MCF 10A (cell line): ENCODE measurements at regions not wholly inside any gene's neighbourhood (a gene's known extent, or its start where the extent isn't known, plus 50 kb on each side); places are given as distances from the start of the nearest gene placed in this dataset.

Experiments
- BruUV-seq: library from RNA; stranded (reverse); fragments of 400-500 nt; replicated peaks from 2 replicates; lab custom pipeline; 2021; lab: Mats Ljungman, UMichigan
- CTCF ChIA-PET: fragments of 300-600 bp; sonication (Branson Sonifier 250); formaldehyde crosslinking; extraction: SDS; loops from one replicate; lab custom pipeline; 2021; ENCODE audit warnings: antibody characterized with exemption, inconsistent platforms; lab: Yijun Ruan, JAX
- POLR2A ChIA-PET: fragments of 300-600, 350-650 bp; sonication (Branson Sonifier 250); formaldehyde crosslinking; extraction: SDS; loops from one replicate; lab custom pipeline; 2020; ENCODE audit warnings: antibody characterized with exemption, inconsistent platforms; lab: Yijun Ruan, JAX
- DNase-seq: peaks from one replicate; pipeline ENCODE4 v3.0.0-alpha.2; 2018; ENCODE audit not compliant: unreplicated experiment
- H3K27ac Mint-ChIP-seq: one replicate; pipeline ENCODE4 v1.8.0; 2022; ENCODE audit warnings: mild to moderate bottlenecking, low read depth, mixed read lengths; ENCODE audit not compliant: unreplicated experiment
- H3K27me3 Mint-ChIP-seq: one replicate; pipeline ENCODE4 v1.8.0; 2022; ENCODE audit warnings: mixed read lengths; ENCODE audit not compliant: insufficient read depth, unreplicated experiment
- H3K36me3 Mint-ChIP-seq: one replicate; pipeline ENCODE4 v1.8.0; 2022; ENCODE audit warnings: mild to moderate bottlenecking, moderate library complexity, mixed read lengths; ENCODE audit not compliant: insufficient read depth, unreplicated experiment
- H3K4me1 Mint-ChIP-seq: one replicate; pipeline ENCODE4 v1.8.0; 2022; ENCODE audit warnings: mixed read lengths; ENCODE audit not compliant: insufficient read depth, unreplicated experiment
- H3K4me3 Mint-ChIP-seq: one replicate; pipeline ENCODE4 v1.8.0; 2022; ENCODE audit warnings: mild to moderate bottlenecking, moderate library complexity, mixed read lengths; ENCODE audit not compliant: unreplicated experiment
- H3K9me3 Mint-ChIP-seq: one replicate; pipeline ENCODE4 v1.8.0; 2022; ENCODE audit warnings: mixed read lengths; ENCODE audit not compliant: unreplicated experiment
- CTCF ChIP-seq: fragments of 200-600 bp; IDR thresholded peaks from one replicate; pipeline ENCODE4 v1.8.0; 2022; ENCODE audit warnings: antibody characterized with exemption, mild to moderate bottlenecking; ENCODE audit not compliant: unreplicated experiment
- intact Hi-C: fragments of 100-400 bp; cut with micrococcal nuclease; formaldehyde crosslinking; loops from 2 replicates; pipeline ENCODE4 v1.14.1; 2022

GRCh38 chr16:82514262-82514661 lies 112.5 kb upstream of the CDH13 start:
- intact Hi-C loops: no loop called here
- Mint-ChIP-seq H3K27me3 (peaks cover 61% of the 10 kb centered on the region), H3K4me3 (no peak overlapping the region), H3K4me1 (no peaks in the 10 kb centered on the region), H3K36me3 (no peaks in the 10 kb centered on the region), H3K27ac (no peak overlapping the region), H3K9me3 (no peaks in the 10 kb centered on the region)
- CTCF ChIA-PET: no interaction called here
- POLR2A ChIA-PET: no interaction called here
- no TSS peak for BruUV-seq
- DNase-seq: no peak
- TF ChIP-seq CTCF: no peak

- no peaks in the 10 kb centered on the region for H3K9me3 Mint-ChIP-seq
- ChIA-PET POLR2A (no interaction called here), CTCF (interaction anchor here (0.6 to 0.7 kb wide), 2 partner anchors 594 to 637 kb away, joined by 3 to 4 read pairs; no protein-coding TSS in a partner anchor)
- no peaks in the 10 kb centered on the region for H3K4me1 Mint-ChIP-seq
- H3K27me3 Mint-ChIP-seq: peaks cover 31% of the 10 kb centered on the region
- no peak overlapping the region for H3K27ac Mint-ChIP-seq
- BruUV-seq: no TSS peak
- intact Hi-C loops: no loop called here
- no peak for TF ChIP-seq CTCF
- no peaks in the 10 kb centered on the region for H3K36me3 Mint-ChIP-seq
- no peak overlapping the region for H3K4me3 Mint-ChIP-seq
- DNase-seq: no peak
These were observed 115.9 kb upstream of the CDH13 start for GRCh38 chr16:82510789-82511305.

- Mint-ChIP-seq H3K4me3 (no peak overlapping the region), H3K9me3 (no peaks in the 10 kb centered on the region), H3K4me1 (no peaks in the 10 kb centered on the region), H3K36me3 (no peaks in the 10 kb centered on the region), H3K27me3 (peaks cover 30% of the 10 kb centered on the region), H3K27ac (no peak overlapping the region)
- ChIA-PET POLR2A (interaction anchor here (0.6 kb wide), 1 partner anchor 677 kb away, joined by 3 read pairs; no protein-coding TSS in a partner anchor), CTCF (interaction anchor here (0.6 kb wide), 1 partner anchor 279 kb away, joined by 7 read pairs; no protein-coding TSS in a partner anchor)
- intact Hi-C loops: no loop called here
- no peak for TF ChIP-seq CTCF
- BruUV-seq: no TSS peak
- no peak for DNase-seq
These were observed 116.9 kb upstream of the CDH13 start for GRCh38 chr16:82509691-82510430.

GRCh38 chr16:82506692-82507670 lies 119.8 kb upstream of the CDH13 start:
- Mint-ChIP-seq H3K4me3 (no peak overlapping the region), H3K9me3 (no peaks in the 10 kb centered on the region), H3K36me3 (no peaks in the 10 kb centered on the region), H3K27ac (no peak overlapping the region), H3K27me3 (peaks cover 33% of the 10 kb centered on the region), H3K4me1 (no peaks in the 10 kb centered on the region)
- no peak for TF ChIP-seq CTCF
- ChIA-PET CTCF (interaction anchor here (0.6 kb wide), 1 partner anchor 118 kb away, joined by 3 read pairs; no protein-coding TSS in a partner anchor), POLR2A (no interaction called here)
- BruUV-seq: no TSS peak
- no peak for DNase-seq
- intact Hi-C loops: no loop called here
